Activated T-cell treated with anti-CD3 and anti-CD28 coated beads for 48 hours (primary cell): ENCODE measurements at regions not wholly inside any gene's neighbourhood (a gene's known extent, or its start where the extent isn't known, plus 50 kb on each side); places are given as distances from the start of the nearest gene placed in this dataset.

Experiments
- DNase-seq: peaks from one replicate; pipeline ENCODE4 v3.0.0-alpha.2; 2020; ENCODE audit warnings: low read depth

DNA sequence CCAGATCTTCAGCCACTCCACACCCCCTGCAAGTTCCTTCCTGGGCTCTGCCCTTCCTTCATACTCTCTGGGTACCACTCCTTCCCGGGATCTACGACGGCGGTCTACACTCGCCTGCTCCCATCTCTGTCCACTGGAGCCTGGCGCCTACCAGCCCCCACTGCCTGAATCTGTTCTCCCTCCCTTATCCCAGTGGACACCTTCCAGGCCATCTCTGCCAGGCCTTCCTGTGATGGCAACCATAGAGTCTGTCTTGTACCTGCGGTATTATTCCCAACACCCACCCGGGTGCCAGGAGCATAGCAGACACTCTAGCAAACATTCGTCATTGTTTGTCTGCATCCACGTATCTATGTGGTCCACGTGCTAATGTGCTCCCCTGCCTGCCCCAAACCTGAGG, 140.9 kb downstream of the ZFP36L2 start:
- no peak for DNase-seq

- DNase-seq: no peak
Observed at GRCh38 chr2:43084699-43085091, 141.7 kb downstream of the ZFP36L2 start.

GRCh38 chr2:43083710-43084698, 142.4 kb downstream of the ZFP36L2 start:
- DNase-seq: no peak

DNA sequence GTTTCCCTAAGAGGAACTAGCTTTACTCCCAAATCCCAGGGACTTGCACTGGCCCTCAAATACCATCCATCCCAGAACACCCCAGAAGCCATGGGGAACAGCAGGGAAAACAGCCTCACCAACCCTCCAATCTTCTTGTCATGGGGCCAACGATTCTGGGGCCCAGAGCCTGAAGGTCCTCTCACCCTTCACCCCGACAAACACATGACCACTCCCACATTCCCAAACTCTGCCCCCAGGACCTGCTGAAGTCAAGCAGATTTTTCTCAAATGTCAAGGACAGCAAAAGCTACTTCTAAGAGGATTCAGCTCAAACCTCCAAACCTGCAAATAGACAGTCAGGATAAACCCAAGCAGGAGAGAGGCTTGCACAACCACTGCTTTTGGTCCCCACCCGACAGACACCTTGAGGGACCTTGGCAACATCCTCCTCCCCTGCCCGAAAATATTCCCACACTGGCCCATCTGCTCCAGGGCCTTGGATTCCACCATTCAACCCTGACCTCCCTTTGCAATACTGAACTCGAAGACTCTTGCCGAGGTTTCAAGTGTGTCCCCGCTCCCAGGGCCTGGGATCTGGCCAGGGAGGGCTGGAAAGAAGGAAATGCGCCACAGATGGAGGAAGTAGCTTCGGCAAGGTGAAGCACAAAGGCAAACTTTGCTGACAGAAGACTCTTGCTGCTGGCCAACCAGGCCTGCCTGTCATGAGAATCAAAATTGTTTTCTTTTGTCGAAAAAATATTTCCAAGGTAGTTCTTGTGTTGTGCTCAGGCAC, 143.3 kb downstream of the ZFP36L2 start:
- no peak for DNase-seq

DNA sequence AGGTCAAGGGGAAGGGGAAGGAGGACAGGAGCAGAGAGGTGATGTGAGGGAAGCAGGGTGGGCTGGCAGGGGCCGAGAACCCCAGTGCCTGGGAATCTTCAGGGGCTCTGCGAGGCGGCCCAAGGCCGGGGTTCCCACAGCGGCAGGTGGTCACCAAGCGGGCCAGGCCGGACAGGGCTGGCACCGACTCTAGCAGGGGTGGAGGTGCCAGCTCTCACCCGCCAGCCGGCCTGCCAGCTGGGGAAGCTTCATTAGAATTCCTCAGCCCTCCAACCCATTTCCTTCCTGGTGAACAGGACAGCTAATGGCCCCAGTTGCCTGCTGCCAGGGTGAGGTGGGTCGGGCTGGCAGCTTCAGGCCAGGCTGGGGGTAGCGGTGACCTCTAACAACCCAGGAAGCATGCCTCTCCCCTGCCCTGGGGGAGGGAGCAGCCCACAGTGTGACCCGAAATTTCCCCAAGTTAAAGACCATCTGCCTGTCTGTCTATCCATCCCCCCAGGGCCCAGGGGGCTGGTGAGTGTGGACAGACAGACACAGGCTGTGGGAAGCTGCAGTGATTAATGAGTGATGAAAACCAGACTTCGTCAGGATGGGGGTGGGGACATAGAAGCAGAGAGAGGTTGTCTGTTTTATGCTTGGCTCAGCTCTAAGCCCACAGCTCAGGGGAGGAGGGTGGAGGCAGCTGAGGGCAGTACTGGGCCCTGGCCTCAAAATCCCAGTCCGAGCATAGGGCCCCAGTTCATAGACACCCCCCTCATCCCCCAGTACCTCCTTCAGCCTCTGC, 144.1 kb downstream of the ZFP36L2 start:
- DNase-seq: no peak

GRCh38 chr2:43081131-43081765, 145.2 kb downstream of the ZFP36L2 start:
- no peak for DNase-seq

DNA sequence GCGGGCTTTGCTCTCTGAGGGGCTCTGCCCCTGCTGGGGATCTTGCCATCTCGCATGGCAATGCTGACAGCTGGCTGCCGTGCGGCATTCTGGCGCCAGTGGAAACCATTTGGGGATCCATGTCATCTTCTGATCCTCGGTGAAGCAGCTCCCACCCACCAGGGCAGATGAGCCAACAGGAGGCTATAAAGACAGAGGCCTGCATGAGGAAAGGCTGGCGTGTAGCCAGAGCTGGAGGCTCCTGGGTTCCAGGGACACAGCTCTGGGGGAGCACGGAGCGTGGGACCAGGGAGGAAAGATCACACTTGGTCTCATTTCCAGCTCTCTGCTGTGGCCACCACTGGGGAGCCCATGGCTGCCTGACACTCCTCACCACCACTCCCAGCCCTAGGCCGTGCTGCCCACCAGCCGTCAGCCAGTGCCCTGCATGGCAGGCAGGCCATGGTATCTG, 145.8 kb downstream of the ZFP36L2 start:
- DNase-seq: no peak

DNA sequence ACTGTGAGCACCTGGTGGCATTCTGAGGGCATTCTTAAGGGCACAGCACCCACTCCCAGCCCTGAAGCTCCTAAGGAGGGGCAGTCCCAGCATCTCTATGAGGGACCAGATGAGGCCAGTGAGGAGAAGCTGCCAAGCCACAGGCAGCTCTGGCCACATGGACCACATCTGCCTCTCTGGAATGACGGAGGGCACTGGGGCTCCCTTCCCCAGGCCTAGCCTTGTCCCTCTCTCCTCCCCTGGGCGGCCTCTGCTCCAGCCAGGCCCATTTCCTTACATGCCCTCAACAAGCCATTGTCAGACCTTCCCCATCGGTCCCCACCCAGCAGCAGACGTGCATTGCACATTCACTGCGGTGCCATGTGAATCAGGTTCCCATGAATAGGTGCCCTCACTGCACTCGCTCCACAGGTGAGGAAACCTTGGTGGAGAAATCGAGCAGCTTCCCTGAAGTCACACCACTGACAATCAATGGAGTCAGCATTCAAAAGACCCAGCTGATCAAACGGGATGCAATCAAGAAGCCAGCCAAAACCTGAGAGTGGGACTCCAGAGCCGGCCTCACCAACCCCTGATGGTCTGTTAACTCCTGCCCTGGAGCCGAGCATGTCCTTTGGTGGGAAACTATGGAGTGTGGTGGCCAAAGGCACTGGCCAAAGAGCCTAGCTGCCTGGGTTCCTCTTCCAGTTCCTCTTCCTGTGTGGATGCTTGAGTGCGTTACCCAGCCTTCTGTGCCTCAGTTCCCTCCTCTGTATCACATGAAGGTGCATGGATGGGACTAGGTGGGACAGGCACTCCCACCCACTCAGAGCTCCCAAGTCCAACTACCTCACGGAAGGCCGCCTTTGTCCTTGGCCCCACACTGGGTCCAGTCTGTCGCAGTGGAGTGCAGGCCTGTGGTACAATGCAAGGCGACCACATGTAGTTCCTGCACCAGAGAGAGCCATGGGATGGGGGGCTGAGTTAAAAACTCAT, 147.3 kb downstream of the ZFP36L2 start:
- DNase-seq: no peak

- DNase-seq: no peak
Observed at GRCh38 chr2:43078301-43078700, 148.1 kb downstream of the ZFP36L2 start.

GRCh38 chr2:43077876-43078275, 148.5 kb downstream of the ZFP36L2 start:
- DNase-seq: no peak

DNA sequence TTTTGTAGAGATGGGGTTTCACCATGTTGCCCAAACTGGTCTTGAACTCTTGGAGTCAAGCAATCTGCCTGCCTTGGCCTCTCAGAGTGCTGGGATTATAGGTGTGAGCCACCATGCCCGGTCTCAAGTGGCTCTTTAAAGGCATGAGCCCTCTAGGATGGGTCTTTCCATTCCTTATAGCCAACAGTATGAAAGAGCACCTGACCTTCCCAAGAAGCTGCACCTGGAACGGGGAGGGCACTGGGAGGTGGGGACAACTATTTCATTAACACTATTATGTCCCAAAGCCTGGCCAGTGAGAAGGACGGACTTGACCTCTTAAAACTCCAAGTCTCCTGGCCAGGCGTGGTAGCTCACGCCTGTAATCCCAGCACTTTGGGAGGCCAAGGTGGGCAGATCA, 149.7 kb downstream of the ZFP36L2 start:
- DNase-seq: no peak

- DNase-seq: no peak
Observed at GRCh38 chr2:43075811-43076585, 150.4 kb downstream of the ZFP36L2 start.

- DNase-seq: no peak
Observed at GRCh38 chr2:43075054-43075593, 151.3 kb downstream of the ZFP36L2 start.

- DNase-seq: no peak
Observed at GRCh38 chr2:43074592-43075053, 151.8 kb downstream of the ZFP36L2 start.

GRCh38 chr2:43074052-43074451, 152.4 kb downstream of the ZFP36L2 start:
- DNase-seq: no peak

DNA sequence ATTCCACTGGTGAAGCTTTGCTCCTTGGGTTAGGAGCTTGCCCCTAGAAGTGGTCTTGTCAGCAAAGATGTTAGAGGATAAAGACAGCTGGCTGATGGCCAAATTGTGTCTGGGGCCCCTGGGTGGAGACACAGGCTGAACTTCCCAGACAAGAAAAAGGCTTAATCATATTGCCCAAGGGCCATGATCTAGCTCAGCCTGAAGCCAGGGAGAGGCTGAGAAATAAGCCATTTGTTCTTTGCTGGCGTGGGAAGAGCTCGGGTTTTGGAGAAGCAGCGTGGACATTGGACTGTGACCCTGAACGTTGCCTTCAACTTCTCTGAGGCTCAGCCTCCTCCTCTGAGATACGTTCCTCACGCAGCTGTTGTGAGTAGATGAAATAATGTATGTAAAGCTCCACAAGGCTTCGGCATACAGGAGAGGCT, 153.0 kb downstream of the ZFP36L2 start:
- no peak for DNase-seq

DNA sequence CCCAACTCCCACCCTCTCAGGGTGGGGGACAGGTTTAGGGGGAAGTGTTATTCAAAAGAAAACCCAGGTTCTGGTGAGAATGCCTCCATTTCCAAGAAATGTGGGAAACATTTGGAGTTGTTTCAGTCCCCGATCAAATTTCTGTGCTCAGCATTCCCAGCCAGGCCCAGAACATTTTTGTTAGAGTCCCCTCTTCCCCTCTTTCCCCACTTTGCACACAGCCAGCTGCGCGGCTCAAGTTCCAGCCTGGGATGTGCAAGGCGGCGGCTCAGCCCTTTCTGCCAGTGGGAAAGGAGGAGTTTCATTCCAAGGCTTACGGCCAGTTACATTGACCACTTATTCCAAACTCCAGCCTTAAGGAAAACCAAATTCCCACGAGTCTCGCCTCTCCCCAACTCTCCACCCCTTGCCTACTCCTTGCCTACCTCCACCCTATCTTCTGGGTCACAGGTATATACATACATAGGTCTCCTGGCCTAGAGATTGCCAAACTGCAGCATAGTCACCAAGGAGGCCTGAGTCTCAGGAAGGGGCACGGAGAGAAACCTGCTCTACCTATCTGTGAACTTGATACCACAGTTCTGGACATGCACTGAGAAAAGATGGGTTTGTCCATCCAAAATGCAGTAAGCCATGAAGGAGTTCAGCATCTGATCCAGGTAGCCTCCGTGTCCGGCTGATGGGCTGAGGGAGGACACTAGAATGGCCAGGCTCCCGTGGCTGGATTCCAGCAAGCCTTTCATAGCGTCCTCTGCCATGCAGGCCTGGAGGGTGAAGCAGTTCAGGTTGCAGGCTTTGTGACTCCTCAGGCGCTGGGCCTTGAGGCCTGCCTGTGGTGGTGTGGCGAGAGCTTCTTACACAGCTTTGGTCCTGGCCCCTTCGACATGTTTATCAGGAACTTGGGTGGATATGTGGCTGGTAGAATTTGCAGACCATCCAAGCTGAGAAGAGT, 154.5 kb downstream of the ZFP36L2 start:
- no peak for DNase-seq
